ENCODE measurements at regions not wholly inside any gene's neighbourhood (a gene's known extent, or its start where the extent isn't known, plus 50 kb on each side); places are given as distances from the start of the nearest gene placed in this dataset.

GRCh38 chr1:201712387-201713085 lies 116.4 kb upstream of the IPO9 start:
- no peak for ATAC-seq
- 43% methylated on average over 7 of the region's 7 CpGs for WGBS (ENCODE audit: insufficient coverage, insufficient replicate concordance, low lambda C conversion rate, missing lambda C conversion rate)
- no peaks in the 10 kb centered on the region for H3K79me2 ChIP-seq (ENCODE audit: control insufficient read depth, insufficient read depth, low read length)
- no peak for DNase-seq (ENCODE audit: low read depth, low spot score)
- intact Hi-C loops (cut with micrococcal nuclease; ENCODE audit: unreplicated experiment) (no loop called here), in situ Hi-C loops (cut with MboI) (no loop called here)
- no peaks in the 10 kb centered on the region for H3K36me3 ChIP-seq (ENCODE audit: control insufficient read depth in 2 of 2, insufficient read depth in 2 of 2, low read length in 1 of 2)
- no peak overlapping the region for H3K4me3 ChIP-seq
- peaks cover 25% of the 10 kb centered on the region for H3K4me1 ChIP-seq (ENCODE audit: control insufficient read depth, insufficient read depth, low read length)
- FAIRE-seq, result no peak
- SMC1A ChIA-PET (ENCODE audit: uncharacterized antibody, unreplicated experiment), result interaction anchor here (1.0 to 1.4 kb wide), 2 partner anchors 81 to 82 kb away, joined by 3 to 6 read pairs; no protein-coding TSS in a partner anchor
- H3K9ac ChIP-seq (ENCODE audit: control insufficient read depth, insufficient read depth, low read length), result no peak overlapping the region
- H3K4me2 ChIP-seq (ENCODE audit: control insufficient read depth, insufficient read depth), result no peak overlapping the region
- TF ChIP-seq, protein P1, sequence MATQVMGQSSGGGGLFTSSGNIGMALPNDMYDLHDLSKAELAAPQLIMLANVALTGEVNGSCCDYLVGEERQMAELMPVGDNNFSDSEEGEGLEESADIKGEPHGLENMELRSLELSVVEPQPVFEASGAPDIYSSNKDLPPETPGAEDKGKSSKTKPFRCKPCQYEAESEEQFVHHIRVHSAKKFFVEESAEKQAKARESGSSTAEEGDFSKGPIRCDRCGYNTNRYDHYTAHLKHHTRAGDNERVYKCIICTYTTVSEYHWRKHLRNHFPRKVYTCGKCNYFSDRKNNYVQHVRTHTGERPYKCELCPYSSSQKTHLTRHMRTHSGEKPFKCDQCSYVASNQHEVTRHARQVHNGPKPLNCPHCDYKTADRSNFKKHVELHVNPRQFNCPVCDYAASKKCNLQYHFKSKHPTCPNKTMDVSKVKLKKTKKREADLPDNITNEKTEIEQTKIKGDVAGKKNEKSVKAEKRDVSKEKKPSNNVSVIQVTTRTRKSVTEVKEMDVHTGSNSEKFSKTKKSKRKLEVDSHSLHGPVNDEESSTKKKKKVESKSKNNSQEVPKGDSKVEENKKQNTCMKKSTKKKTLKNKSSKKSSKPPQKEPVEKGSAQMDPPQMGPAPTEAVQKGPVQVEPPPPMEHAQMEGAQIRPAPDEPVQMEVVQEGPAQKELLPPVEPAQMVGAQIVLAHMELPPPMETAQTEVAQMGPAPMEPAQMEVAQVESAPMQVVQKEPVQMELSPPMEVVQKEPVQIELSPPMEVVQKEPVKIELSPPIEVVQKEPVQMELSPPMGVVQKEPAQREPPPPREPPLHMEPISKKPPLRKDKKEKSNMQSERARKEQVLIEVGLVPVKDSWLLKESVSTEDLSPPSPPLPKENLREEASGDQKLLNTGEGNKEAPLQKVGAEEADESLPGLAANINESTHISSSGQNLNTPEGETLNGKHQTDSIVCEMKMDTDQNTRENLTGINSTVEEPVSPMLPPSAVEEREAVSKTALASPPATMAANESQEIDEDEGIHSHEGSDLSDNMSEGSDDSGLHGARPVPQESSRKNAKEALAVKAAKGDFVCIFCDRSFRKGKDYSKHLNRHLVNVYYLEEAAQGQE (IDR thresholded peaks at IDR 0.05; ENCODE audit: low read depth, low read length), result no peak
- TF ChIP-seq ESRRA (IDR thresholded peaks at IDR 0.05; ENCODE audit: low read length), result no peak
- TF ChIP-seq MEF2B (IDR thresholded peaks at IDR 0.05; ENCODE audit: partially characterized antibody, poor library complexity, severe bottlenecking), result no peak
- no peak for TF ChIP-seq ATF7 (IDR thresholded peaks at IDR 0.05; ENCODE audit: low read depth)
- no peak for TF ChIP-seq RELA (IDR thresholded peaks at IDR 0.05; ENCODE audit: borderline replicate concordance, partially characterized antibody)
- no peak for TF ChIP-seq TCF3 (IDR thresholded peaks at IDR 0.05; ENCODE audit: borderline replicate concordance, insufficient read depth, low read depth, low read length)
- TF ChIP-seq, protein P2, sequence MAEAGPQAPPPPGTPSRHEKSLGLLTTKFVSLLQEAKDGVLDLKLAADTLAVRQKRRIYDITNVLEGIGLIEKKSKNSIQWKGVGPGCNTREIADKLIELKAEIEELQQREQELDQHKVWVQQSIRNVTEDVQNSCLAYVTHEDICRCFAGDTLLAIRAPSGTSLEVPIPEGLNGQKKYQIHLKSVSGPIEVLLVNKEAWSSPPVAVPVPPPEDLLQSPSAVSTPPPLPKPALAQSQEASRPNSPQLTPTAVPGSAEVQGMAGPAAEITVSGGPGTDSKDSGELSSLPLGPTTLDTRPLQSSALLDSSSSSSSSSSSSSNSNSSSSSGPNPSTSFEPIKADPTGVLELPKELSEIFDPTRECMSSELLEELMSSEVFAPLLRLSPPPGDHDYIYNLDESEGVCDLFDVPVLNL (IDR thresholded peaks at IDR 0.05; ENCODE audit: low read depth, low read length), result no peak
- TF ChIP-seq, protein P3, sequence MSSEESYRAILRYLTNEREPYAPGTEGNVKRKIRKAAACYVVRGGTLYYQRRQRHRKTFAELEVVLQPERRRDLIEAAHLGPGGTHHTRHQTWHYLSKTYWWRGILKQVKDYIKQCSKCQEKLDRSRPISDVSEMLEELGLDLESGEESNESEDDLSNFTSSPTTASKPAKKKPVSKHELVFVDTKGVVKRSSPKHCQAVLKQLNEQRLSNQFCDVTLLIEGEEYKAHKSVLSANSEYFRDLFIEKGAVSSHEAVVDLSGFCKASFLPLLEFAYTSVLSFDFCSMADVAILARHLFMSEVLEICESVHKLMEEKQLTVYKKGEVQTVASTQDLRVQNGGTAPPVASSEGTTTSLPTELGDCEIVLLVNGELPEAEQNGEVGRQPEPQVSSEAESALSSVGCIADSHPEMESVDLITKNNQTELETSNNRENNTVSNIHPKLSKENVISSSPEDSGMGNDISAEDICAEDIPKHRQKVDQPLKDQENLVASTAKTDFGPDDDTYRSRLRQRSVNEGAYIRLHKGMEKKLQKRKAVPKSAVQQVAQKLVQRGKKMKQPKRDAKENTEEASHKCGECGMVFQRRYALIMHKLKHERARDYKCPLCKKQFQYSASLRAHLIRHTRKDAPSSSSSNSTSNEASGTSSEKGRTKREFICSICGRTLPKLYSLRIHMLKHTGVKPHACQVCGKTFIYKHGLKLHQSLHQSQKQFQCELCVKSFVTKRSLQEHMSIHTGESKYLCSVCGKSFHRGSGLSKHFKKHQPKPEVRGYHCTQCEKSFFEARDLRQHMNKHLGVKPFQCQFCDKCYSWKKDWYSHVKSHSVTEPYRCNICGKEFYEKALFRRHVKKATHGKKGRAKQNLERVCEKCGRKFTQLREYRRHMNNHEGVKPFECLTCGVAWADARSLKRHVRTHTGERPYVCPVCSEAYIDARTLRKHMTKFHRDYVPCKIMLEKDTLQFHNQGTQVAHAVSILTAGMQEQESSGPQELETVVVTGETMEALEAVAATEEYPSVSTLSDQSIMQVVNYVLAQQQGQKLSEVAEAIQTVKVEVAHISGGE (CRISPR knock-in tag; IDR thresholded peaks at IDR 0.05), result no peak
- no peak for TF ChIP-seq PAX8 (IDR thresholded peaks at IDR 0.05)
- no peak for TF ChIP-seq PKNOX1 (IDR thresholded peaks at IDR 0.05)
- TF ChIP-seq YBX1 (IDR thresholded peaks at IDR 0.05), result no peak
- H3K27ac ChIP-seq (ENCODE audit: control insufficient read depth, insufficient read depth), result no peak overlapping the region
- no TSS peak for BruUV-seq (replicated peaks)
- H3K27me3 ChIP-seq (replicated peaks in 1 of 2; ENCODE audit: control insufficient read depth in 2 of 2, insufficient read depth in 2 of 2, low read length in 1 of 2), result no peaks in the 10 kb centered on the region
- POLR2A ChIA-PET, result no interaction called here
- CTCF ChIA-PET, result interaction anchor here (0.9 to 14.7 kb wide), 6 partner anchors 9 to 317 kb away, joined by 3 to 332 read pairs (median 5); no protein-coding TSS in a partner anchor
- H3K9me3 ChIP-seq (replicated peaks; ENCODE audit: control insufficient read depth, insufficient read depth, low read length), result no peaks in the 10 kb centered on the region
- RAD21 ChIA-PET (ENCODE audit: unreplicated experiment), result interaction anchor here (0.9 to 1.5 kb wide), 5 partner anchors 24 to 80 kb away, joined by 3 to 5 read pairs (median 3); no protein-coding TSS in a partner anchor
- no peak overlapping the region for H2AFZ ChIP-seq (ENCODE audit: control insufficient read depth, low read depth, low read length)
- no peaks in the 10 kb centered on the region for H4K20me1 ChIP-seq (ENCODE audit: control insufficient read depth, insufficient read depth)

All from GM12878 (cell line).